ENCODE measurements at regions not wholly inside any gene's neighbourhood (a gene's known extent, or its start where the extent isn't known, plus 50 kb on each side); places are given as distances from the start of the nearest gene placed in this dataset.

- no peak for ATAC-seq
- no peak for TF ChIP-seq POU6F1 (CRISPR knock-in tag; IDR thresholded peaks at IDR 0.05; ENCODE audit: borderline replicate concordance, low read depth)
Measured at GRCh38 chr5:155295111-155295510, 281.6 kb downstream of the KIF4B start.

GRCh38 chr5:155299386-155300005 lies 285.9 kb downstream of the KIF4B start:
- no peak for ATAC-seq
- TF ChIP-seq ARNTL (CRISPR knock-in tag; IDR thresholded peaks at IDR 0.05; ENCODE audit: borderline replicate concordance, low read depth): no peak
- no peak for TF ChIP-seq RARB (CRISPR knock-in tag; IDR thresholded peaks at IDR 0.05)
- no peak for TF ChIP-seq CSDC2 (CRISPR knock-in tag; IDR thresholded peaks at IDR 0.05)
- no peak for TF ChIP-seq PPARA (CRISPR knock-in tag; IDR thresholded peaks at IDR 0.05; ENCODE audit: borderline replicate concordance)
- TF ChIP-seq ZC3H10 (CRISPR knock-in tag; IDR thresholded peaks at IDR 0.05): no peak

GRCh38 chr5:155303120-155303519 lies 289.6 kb downstream of the KIF4B start:
- no peak for ATAC-seq
- TF ChIP-seq PATZ1 (CRISPR knock-in tag; IDR thresholded peaks at IDR 0.05; ENCODE audit: borderline replicate concordance): no peak
- TF ChIP-seq OSR1 (CRISPR knock-in tag; IDR thresholded peaks at IDR 0.05): no peak
- TF ChIP-seq GLIS3 (CRISPR knock-in tag; IDR thresholded peaks at IDR 0.05): no peak
- TF ChIP-seq ARNTL (CRISPR knock-in tag; IDR thresholded peaks at IDR 0.05; ENCODE audit: borderline replicate concordance, low read depth): no peak
- no peak for TF ChIP-seq TCF4 (CRISPR knock-in tag; IDR thresholded peaks at IDR 0.05; ENCODE audit: borderline replicate concordance)
- no peak for TF ChIP-seq CREB5 (CRISPR knock-in tag; IDR thresholded peaks at IDR 0.05; ENCODE audit: low read depth)
- no peak for TF ChIP-seq ISL1 (CRISPR knock-in tag; IDR thresholded peaks at IDR 0.05)
- no peak for TF ChIP-seq ZNF565 (CRISPR knock-in tag; conservative IDR thresholded peaks at IDR 0.05; ENCODE audit: low read depth)
- no peak for TF ChIP-seq ZNF70 (CRISPR knock-in tag; IDR thresholded peaks at IDR 0.05)
- no peak for TF ChIP-seq RARB (CRISPR knock-in tag; IDR thresholded peaks at IDR 0.05)
- TF ChIP-seq ESRRG (CRISPR knock-in tag; IDR thresholded peaks at IDR 0.05): no peak
- TF ChIP-seq TSHZ2 (CRISPR knock-in tag; IDR thresholded peaks at IDR 0.05): no peak
- no peak for TF ChIP-seq TOX (CRISPR knock-in tag; IDR thresholded peaks at IDR 0.05; ENCODE audit: borderline replicate concordance)
- no peak for TF ChIP-seq PPARA (CRISPR knock-in tag; IDR thresholded peaks at IDR 0.05; ENCODE audit: borderline replicate concordance)

- TF ChIP-seq TCF4 (CRISPR knock-in tag; IDR thresholded peaks at IDR 0.05; ENCODE audit: borderline replicate concordance) (no peak), TOX (CRISPR knock-in tag; IDR thresholded peaks at IDR 0.05; ENCODE audit: borderline replicate concordance) (no peak), ZC3H10 (CRISPR knock-in tag; IDR thresholded peaks at IDR 0.05) (no peak), GLIS3 (CRISPR knock-in tag; IDR thresholded peaks at IDR 0.05) (no peak), TSHZ2 (CRISPR knock-in tag; IDR thresholded peaks at IDR 0.05) (no peak), ZFP30 (CRISPR knock-in tag; IDR thresholded peaks at IDR 0.05) (no peak), CREB5 (CRISPR knock-in tag; IDR thresholded peaks at IDR 0.05; ENCODE audit: low read depth) (no peak), ISL1 (CRISPR knock-in tag; IDR thresholded peaks at IDR 0.05) (no peak), POU6F1 (CRISPR knock-in tag; IDR thresholded peaks at IDR 0.05; ENCODE audit: borderline replicate concordance, low read depth) (no peak)
- no peak for ATAC-seq
Measured at GRCh38 chr5:155307229-155307628, 293.7 kb downstream of the KIF4B start.

Data from SK-N-SH treated with all-trans-retinoic acid at 6 μM for 48 hours (cell line).